ENCODE measurements at regions not wholly inside any gene's neighbourhood (a gene's known extent, or its start where the extent isn't known, plus 50 kb on each side); places are given as distances from the start of the nearest gene placed in this dataset.
"Not testable (repeated sequence)": the region's sequence is repeated elsewhere in the genome, so short reads cannot be mapped to it uniquely, and the experiment has no call there.

- Histone ChIP-seq H3K27ac (no peak overlapping the region), H3K4me1 (no peaks in the 10 kb centered on the region), H3K4me3 (no peak overlapping the region), H3K27me3 (no peaks in the 10 kb centered on the region), H3K9me3 (peaks cover 4 to 6% of the 10 kb centered on the region in 2 donors), H3K36me3 (no peaks in the 10 kb centered on the region)
- DNase-seq (ENCODE audit: low spot score) = no peak
- no peak for TF ChIP-seq CTCF (IDR thresholded peaks at IDR 0.05)
These were observed 642.1 kb downstream of the EPM2A start for GRCh38 chr6:145093226-145093625.

DNA sequence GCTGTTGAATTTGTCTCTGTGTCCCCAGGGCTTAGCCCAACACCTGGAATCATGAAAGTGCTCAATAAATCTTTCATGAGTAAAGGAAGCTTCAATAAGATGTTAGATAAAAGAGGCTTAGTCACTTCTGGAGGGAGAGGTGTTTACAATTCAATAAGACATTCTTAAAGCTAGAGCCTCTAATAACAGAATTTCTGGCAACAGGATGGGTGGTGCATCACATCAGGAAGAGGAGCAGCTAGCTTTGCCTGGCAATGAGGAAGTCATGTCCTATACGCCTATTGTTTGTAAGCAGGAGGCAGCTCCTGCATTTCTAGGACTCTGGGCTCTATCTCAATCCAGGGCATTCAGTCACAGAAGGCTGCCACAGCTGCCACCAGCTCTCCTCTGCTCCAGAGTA lies 638.5 kb downstream of the EPM2A start:
- no peaks in the 10 kb centered on the region for H3K4me1 ChIP-seq
- H3K36me3 ChIP-seq = no peaks in the 10 kb centered on the region
- H3K27ac ChIP-seq = no peak overlapping the region
- TF ChIP-seq CTCF (IDR thresholded peaks at IDR 0.05) = no peak
- no peaks in the 10 kb centered on the region for H3K27me3 ChIP-seq
- peaks cover 10 to 13% of the 10 kb centered on the region in 2 donors for H3K9me3 ChIP-seq
- H3K4me3 ChIP-seq = no peak overlapping the region
- DNase-seq (ENCODE audit: low spot score) = no peak

GRCh38 chr6:145098127-145098526 lies 637.2 kb downstream of the EPM2A start:
- not testable (repeated sequence) for DNase-seq (ENCODE audit: low spot score); H3K4me1 ChIP-seq; H3K27ac ChIP-seq; H3K4me3 ChIP-seq; H3K36me3 ChIP-seq; H3K27me3 ChIP-seq
- H3K9me3 ChIP-seq = peaks cover 10 to 13% of the 10 kb centered on the region in 2 donors

DNA sequence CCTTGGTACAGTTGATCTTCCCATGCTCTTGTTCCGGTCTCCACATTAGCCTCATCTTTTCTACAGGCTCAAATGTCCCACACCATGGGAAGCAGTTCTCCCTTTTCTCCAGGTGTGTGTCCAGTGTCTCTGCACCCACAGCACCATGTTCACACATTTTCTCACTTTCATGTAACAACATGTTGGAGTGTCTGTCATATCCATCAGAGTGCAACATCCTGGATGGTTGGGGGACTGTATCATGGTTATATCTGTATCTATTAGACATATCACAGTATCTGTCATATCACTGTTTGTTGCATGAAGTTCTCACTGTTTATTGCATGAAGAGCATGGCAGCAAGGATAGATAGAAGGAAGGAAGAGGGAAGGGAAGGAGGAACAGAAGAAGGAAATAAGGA lies 635.6 kb downstream of the EPM2A start:
- Histone ChIP-seq H3K9me3 (peaks cover 10 to 13% of the 10 kb centered on the region in 2 donors), H3K27me3 (no peaks in the 10 kb centered on the region), H3K36me3 (no peaks in the 10 kb centered on the region), H3K27ac (no peak overlapping the region), H3K4me1 (no peaks in the 10 kb centered on the region), H3K4me3 (no peak overlapping the region)
- no peak for TF ChIP-seq CTCF (IDR thresholded peaks at IDR 0.05)
- DNase-seq (ENCODE audit: low spot score) = no peak

DNA sequence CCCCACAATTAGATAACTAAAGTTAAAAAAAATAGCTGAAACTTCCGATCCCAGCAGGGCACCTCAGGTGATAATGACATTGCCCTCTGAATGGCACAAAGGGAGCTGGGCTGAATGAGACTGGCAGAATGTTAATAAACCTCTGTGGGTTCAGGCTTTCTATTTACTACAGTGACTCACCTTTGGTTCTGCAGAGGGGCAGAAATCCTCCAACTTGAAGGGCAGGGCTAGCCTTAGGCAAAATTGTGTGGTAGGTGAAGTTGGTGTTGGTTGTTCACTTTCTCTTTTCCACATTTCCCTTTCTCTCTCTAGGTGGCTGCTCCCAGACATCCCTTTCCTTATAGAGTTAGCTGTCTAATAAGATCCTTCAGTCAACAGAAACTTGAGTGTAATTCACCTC lies 625.2 kb downstream of the EPM2A start:
- H3K36me3 ChIP-seq = no peaks in the 10 kb centered on the region
- no peak for DNase-seq (ENCODE audit: low spot score)
- TF ChIP-seq CTCF (IDR thresholded peaks at IDR 0.05) = no peak
- H3K27ac ChIP-seq = no peak overlapping the region
- no peaks in the 10 kb centered on the region for H3K4me1 ChIP-seq
- no peaks in the 10 kb centered on the region for H3K9me3 ChIP-seq
- no peaks in the 10 kb centered on the region for H3K27me3 ChIP-seq
- H3K4me3 ChIP-seq = no peak overlapping the region

- not testable (repeated sequence) for H3K4me1 ChIP-seq; H3K27me3 ChIP-seq; H3K36me3 ChIP-seq; H3K4me3 ChIP-seq; DNase-seq (ENCODE audit: low spot score); H3K9me3 ChIP-seq; H3K27ac ChIP-seq
These were observed 623.9 kb downstream of the EPM2A start for GRCh38 chr6:145111407-145111806.

DNA sequence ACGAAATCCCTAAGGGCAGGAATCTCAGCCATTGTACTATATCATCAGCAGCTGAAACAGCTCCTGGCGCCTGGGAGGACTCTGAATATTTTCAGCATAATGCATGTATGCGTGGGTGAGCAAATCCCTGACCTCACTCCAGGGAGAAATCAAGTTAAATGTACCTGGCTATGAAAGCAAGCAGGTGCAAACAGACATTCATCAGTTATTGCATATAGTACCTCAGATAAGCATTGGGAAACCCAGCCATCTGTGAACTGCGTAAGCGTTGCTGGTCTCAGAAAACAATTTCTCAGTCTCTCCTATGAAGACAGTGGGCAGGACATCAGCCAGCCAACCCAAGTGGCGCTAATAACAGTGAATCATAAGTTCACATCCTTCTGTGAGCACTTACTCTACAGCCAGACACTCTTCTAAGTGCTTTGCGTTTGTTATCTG lies 622.6 kb downstream of the EPM2A start:
- Histone ChIP-seq H3K27ac (no peak overlapping the region), H3K9me3 (no peaks in the 10 kb centered on the region), H3K27me3 (no peaks in the 10 kb centered on the region), H3K4me3 (no peak overlapping the region), H3K4me1 (no peaks in the 10 kb centered on the region), H3K36me3 (no peaks in the 10 kb centered on the region)
- no peak for TF ChIP-seq CTCF (IDR thresholded peaks at IDR 0.05)
- DNase-seq (ENCODE audit: low spot score) = no peak
